CD4-positive, CD25-positive, alpha-beta regulatory T cell (primary cell): ENCODE measurements at regions not wholly inside any gene's neighbourhood (a gene's known extent, or its start where the extent isn't known, plus 50 kb on each side); places are given as distances from the start of the nearest gene placed in this dataset.
A peak's percentile ranks its signal among the peaks of the same experiment; 100 is the strongest.
"Not testable (repeated sequence)": the region's sequence is repeated elsewhere in the genome, so short reads cannot be mapped to it uniquely, and the experiment has no call there.

ENCODE experiments used
- ATAC-seq, 2 donors: fragments of 150-1000 bp; cut with Tn5 transposase; one replicate each; pipeline ENCODE4 v1.10.0; 2021; ENCODE audit warnings: low read depth in 2 of 2, moderate number of reproducible peaks in 2 of 2, moderate library complexity in 1 of 2
- DNase-seq, 3 donors: peaks; one replicate each; pipeline versions ENCODE4 v3.0.0 to v3.0.0-alpha.2; 2012 to 2022; ENCODE audit warnings: mixed read lengths in 1 of 3
- H3K27ac ChIP-seq: one replicate; pipeline ENCODE4 v1.7.0; 2013; ENCODE audit warnings: mild to moderate bottlenecking, low read length; ENCODE audit not compliant: insufficient read depth, poor library complexity, severe bottlenecking
- H3K27me3 ChIP-seq: one replicate; pipeline ENCODE4 v1.7.0; 2013; ENCODE audit warnings: low read length; ENCODE audit not compliant: control insufficient read depth, insufficient read depth
- H3K36me3 ChIP-seq: one replicate; pipeline ENCODE4 v1.7.0; 2013; ENCODE audit warnings: mild to moderate bottlenecking, low read length, moderate library complexity; ENCODE audit not compliant: control insufficient read depth, insufficient read depth
- H3K4me1 ChIP-seq: 2 replicates; pipeline ENCODE4 v1.7.0; 2013; ENCODE audit warnings: mild to moderate bottlenecking, low read length; ENCODE audit not compliant: insufficient read depth, control insufficient read depth, poor library complexity, severe bottlenecking
- H3K4me3 ChIP-seq: one replicate; pipeline ENCODE4 v1.7.0; 2013; ENCODE audit warnings: low read depth, mild to moderate bottlenecking, low read length, moderate library complexity
- H3K9me3 ChIP-seq, 2 experiments: 1 replicate in 1 of 2; 2 replicates in 1 of 2; pipeline ENCODE4 v1.7.0; 2013; ENCODE audit warnings: low read length in 2 of 2, mild to moderate bottlenecking in 1 of 2, moderate library complexity in 1 of 2; ENCODE audit not compliant: control insufficient read depth in 2 of 2
- H3K27ac Mint-ChIP-seq, 3 donors: one replicate each; pipeline ENCODE4 v1.8.0; 2020 to 2022; ENCODE audit warnings: mild to moderate bottlenecking in 3 of 3, mixed read lengths in 3 of 3, moderate library complexity in 2 of 3
- H3K27me3 Mint-ChIP-seq: one replicate; pipeline ENCODE4 v1.8.0; 2022; ENCODE audit warnings: mild to moderate bottlenecking, mixed read lengths
- H3K36me3 Mint-ChIP-seq: one replicate; pipeline ENCODE4 v1.8.0; 2020; ENCODE audit warnings: mixed read lengths
- H3K4me1 Mint-ChIP-seq, 4 donors: one replicate each; pipeline ENCODE4 v1.8.0; 2020 to 2022; ENCODE audit warnings: mixed read lengths in 4 of 4, mild to moderate bottlenecking in 1 of 4
- H3K4me3 Mint-ChIP-seq, 4 donors: one replicate each; pipeline ENCODE4 v1.8.0; 2020 to 2022; ENCODE audit warnings: mild to moderate bottlenecking in 4 of 4, mixed read lengths in 4 of 4, moderate library complexity in 3 of 4
- H3K9me3 Mint-ChIP-seq, 7 donors: one replicate each; pipeline ENCODE4 v1.8.0; 2020 to 2022; ENCODE audit warnings: mixed read lengths in 7 of 7, mild to moderate bottlenecking in 3 of 7, moderate library complexity in 2 of 7

GRCh38 chr10:46753763-46754162, 157.5 kb upstream of the PTPN20 start:
- H3K27ac ChIP-seq, H3K4me3 Mint-ChIP-seq, H3K9me3 ChIP-seq, H3K36me3 Mint-ChIP-seq, H3K4me1 ChIP-seq, H3K4me1 Mint-ChIP-seq, H3K27me3 ChIP-seq, ATAC-seq, H3K4me3 ChIP-seq, H3K36me3 ChIP-seq, H3K27me3 Mint-ChIP-seq, DNase-seq, H3K27ac Mint-ChIP-seq, H3K9me3 Mint-ChIP-seq: not testable (repeated sequence)

GRCh38 chr10:46761471-46761870, 149.8 kb upstream of the PTPN20 start:
- H3K36me3 Mint-ChIP-seq, DNase-seq, H3K4me1 ChIP-seq, H3K27ac Mint-ChIP-seq, H3K36me3 ChIP-seq, H3K27ac ChIP-seq, H3K4me3 ChIP-seq, H3K27me3 Mint-ChIP-seq, H3K9me3 ChIP-seq, H3K27me3 ChIP-seq, H3K4me1 Mint-ChIP-seq, H3K9me3 Mint-ChIP-seq, H3K4me3 Mint-ChIP-seq, ATAC-seq: not testable (repeated sequence)

DNA sequence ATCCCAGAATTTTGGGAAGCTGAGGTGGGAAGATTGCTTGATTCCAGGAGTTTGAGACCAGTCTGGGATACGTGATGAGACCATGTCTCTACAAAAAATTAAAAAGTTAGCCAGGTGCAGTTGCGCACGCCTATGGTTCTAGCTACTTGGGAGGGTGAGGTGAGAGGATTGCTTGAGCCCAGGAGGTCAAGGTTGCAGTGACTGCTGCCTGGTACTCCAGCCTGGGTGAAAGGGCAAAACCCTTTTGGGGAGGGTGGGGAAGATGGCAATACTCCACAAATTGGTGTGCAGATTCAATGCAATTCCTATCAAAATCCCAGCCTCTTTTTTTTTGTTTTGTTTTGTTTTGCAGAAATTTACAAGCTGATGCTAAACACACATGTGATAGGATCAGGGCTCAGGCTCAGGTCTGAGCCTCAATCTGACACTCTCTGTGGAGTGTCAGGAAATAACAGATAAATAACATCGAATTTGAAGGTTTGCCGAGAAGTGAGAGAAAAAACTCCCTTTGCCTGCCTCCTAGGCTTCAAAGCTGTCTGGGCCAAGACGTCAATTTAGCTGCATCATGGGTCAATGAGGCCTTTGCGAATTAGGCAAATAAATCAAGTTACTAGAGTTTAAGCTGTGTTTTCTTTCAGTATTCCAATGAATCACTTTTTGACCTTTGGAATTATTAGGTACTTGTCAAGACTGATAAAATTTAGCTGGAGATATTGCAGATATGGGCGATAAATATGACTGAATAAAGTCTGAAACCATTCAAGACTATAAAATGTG, 142.5 kb upstream of the PTPN20 start:
- not testable (repeated sequence) for H3K27ac Mint-ChIP-seq, H3K4me1 Mint-ChIP-seq, H3K9me3 Mint-ChIP-seq, H3K4me1 ChIP-seq, H3K27me3 ChIP-seq, H3K27me3 Mint-ChIP-seq, DNase-seq, H3K27ac ChIP-seq, ATAC-seq, H3K4me3 ChIP-seq, H3K36me3 ChIP-seq, H3K4me3 Mint-ChIP-seq, H3K9me3 ChIP-seq, H3K36me3 Mint-ChIP-seq

DNA sequence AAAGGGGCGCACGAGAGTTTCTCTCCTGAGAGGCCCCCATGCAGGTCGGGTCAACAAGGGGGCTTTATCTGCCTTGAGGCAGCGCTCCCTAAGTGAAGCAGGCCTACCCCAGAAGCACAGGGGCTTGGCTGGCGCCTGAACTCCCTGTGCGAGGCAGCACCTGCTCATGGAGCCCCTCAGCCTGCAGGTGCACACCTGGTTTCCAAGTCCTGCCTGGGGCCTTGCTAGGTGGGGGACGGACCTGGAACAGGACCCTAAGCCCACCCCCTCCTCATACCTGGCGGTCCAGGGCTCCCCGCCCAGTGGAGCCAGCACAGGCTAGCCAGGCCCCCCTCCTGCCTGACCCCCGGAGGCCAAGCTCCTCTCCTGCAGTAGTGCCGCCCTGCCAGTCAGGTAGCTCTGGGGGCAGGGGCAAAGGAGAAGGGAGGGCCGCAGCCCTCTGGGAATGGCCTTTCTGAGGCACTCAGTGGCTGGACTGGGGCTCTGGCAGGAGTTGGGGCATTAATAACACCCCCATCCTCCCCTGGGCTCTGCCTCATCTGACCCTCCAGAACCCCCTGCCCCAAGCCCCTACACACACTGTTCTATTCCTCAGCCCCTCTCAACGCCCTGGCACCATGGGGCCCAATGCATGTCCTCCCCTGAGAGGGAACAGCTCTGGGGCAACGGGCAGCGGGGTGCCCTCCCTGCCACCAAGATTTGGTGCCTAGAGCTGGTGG, 137.9 kb upstream of the PTPN20 start:
- H3K36me3 Mint-ChIP-seq, H3K4me3 Mint-ChIP-seq, H3K27me3 ChIP-seq, H3K27ac Mint-ChIP-seq, ATAC-seq, H3K9me3 Mint-ChIP-seq, H3K4me1 Mint-ChIP-seq, H3K4me1 ChIP-seq, H3K4me3 ChIP-seq, H3K36me3 ChIP-seq, H3K27me3 Mint-ChIP-seq, H3K27ac ChIP-seq, H3K9me3 ChIP-seq, DNase-seq: not testable (repeated sequence)

DNA sequence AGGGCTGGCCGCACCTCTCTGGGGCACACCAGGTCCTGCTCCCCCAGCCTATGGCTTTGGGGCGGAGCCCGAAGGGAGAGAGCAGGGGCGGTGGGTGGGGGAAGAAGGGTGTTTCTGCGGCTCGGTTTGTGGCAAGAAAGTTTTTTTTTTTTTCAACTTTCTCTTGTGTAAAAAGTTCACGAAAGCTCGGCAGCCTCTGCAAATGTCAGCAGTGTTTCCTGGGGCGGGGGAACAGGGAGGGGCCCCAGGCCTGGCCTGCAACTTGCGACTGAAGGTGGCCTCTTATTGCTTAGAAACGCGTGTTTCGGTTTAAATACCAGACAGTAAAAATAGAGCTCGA, 137.4 kb upstream of the PTPN20 start:
- H3K36me3 ChIP-seq, H3K9me3 Mint-ChIP-seq, H3K4me3 ChIP-seq, H3K4me1 ChIP-seq, H3K27me3 ChIP-seq, H3K27ac Mint-ChIP-seq, H3K9me3 ChIP-seq, H3K27me3 Mint-ChIP-seq, H3K27ac ChIP-seq, H3K36me3 Mint-ChIP-seq, H3K4me1 Mint-ChIP-seq, H3K4me3 Mint-ChIP-seq: not testable (repeated sequence)
- DNase-seq: peak in 2 of 3 donors; percentile 10 to 24
- ATAC-seq: peak in 1 of 2 donors; percentile 48

DNA sequence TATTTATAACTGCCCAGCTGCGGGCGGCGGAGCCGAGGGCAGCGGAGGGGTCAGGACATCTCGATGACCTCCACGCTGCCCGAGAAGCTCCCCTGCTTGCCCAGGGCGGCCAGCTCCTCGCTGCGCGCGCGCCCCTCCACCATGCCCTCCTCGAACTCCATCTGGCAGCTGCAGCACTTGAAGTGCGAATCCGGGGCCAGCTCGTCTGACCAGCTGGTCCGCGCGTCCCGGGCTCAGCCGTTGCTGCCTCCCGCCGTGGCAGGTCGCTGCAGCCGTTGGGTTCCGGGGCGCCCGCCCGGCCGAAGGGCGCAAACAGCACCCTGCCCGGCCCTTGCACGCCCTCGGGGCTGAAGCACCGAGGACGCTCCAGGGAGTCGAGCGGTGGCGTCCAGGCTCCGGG, 136.9 kb upstream of the PTPN20 start:
- H3K36me3 Mint-ChIP-seq, H3K4me1 ChIP-seq, ATAC-seq, H3K4me3 Mint-ChIP-seq, H3K27me3 Mint-ChIP-seq, H3K27ac Mint-ChIP-seq, H3K4me1 Mint-ChIP-seq, DNase-seq, H3K27me3 ChIP-seq, H3K36me3 ChIP-seq, H3K9me3 ChIP-seq, H3K27ac ChIP-seq, H3K4me3 ChIP-seq, H3K9me3 Mint-ChIP-seq: not testable (repeated sequence)

DNA sequence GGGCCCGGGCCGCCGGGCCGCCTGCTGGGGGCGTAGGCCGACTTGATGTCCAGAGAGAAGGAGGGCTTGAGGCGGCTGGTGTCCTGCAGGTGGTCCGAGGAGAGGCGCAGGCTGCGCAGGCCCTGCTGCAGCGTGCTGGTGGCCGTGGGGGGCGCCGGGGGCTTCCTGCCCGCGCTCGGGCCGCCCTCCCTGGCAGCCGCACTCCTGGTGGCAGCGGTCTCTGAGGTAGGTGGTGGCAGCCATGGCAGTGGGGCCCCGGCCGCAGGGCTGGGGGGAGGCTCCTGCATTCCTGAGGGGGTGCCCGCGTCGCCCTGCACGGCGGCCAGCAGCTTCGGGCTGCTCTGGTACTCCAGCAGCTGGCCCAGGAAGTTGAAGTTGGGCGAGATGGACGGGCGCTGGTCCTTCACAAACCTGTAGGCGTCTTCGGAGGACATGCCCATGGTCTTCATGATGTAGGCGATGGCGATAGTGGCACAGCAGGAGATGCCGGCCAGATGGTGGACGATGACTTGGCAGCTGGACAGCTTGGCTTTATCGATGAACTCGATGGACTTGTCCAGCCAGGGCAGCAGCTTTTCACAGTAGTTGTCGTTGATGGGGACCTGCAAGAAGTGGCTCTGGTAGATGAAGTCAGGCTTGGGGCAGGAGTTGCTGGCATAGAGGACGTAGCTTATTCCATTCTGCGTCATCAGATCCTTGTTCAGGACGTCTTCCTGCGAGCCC, 136.1 kb upstream of the PTPN20 start:
- H3K27ac Mint-ChIP-seq, H3K36me3 ChIP-seq, H3K9me3 ChIP-seq, H3K27ac ChIP-seq, H3K27me3 ChIP-seq, H3K4me3 ChIP-seq, DNase-seq, H3K9me3 Mint-ChIP-seq, H3K4me1 Mint-ChIP-seq, H3K4me1 ChIP-seq, ATAC-seq, H3K36me3 Mint-ChIP-seq, H3K4me3 Mint-ChIP-seq, H3K27me3 Mint-ChIP-seq: not testable (repeated sequence)

- H3K27ac ChIP-seq, H3K4me1 Mint-ChIP-seq, DNase-seq, H3K4me3 Mint-ChIP-seq, H3K9me3 ChIP-seq, H3K27me3 Mint-ChIP-seq, H3K36me3 Mint-ChIP-seq, H3K4me3 ChIP-seq, H3K27ac Mint-ChIP-seq, H3K36me3 ChIP-seq, H3K9me3 Mint-ChIP-seq, H3K27me3 ChIP-seq, H3K4me1 ChIP-seq, ATAC-seq: not testable (repeated sequence)
Measured at GRCh38 chr10:46775668-46776059, 135.6 kb upstream of the PTPN20 start.
